ENCODE measurements at regions not wholly inside any gene's neighbourhood (a gene's known extent, or its start where the extent isn't known, plus 50 kb on each side); places are given as distances from the start of the nearest gene placed in this dataset.
A peak's percentile ranks its signal among the peaks of the same experiment; 100 is the strongest.
"Not testable (repeated sequence)": the region's sequence is repeated elsewhere in the genome, so short reads cannot be mapped to it uniquely, and the experiment has no call there.

DNA sequence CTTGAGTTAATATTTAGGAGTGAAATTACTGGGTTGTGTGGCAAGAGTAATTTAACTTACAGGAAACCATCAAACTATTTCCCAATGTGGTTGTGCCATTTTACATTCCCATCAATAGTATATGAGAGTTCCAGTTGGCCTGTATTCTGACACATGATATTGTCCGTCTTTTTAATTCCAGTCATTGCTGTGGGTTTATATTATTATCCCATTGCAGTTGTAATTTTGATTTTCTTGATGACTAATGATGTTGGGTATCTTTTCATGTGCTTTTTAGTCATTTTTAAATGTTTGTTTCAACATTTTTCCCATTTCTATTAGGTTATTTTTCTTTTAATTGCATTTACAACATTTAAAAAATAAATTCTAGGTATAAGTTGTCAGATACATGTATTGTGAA is 614.0 kb downstream of the UTRN start:
- Mint-ChIP-seq H3K27me3 (peaks cover 5 to 14% of the 10 kb centered on the region in 2 donors), H3K9me3 (peaks cover 6% of the 10 kb centered on the region), H3K27ac (no peak overlapping the region), H3K4me3 (no peak overlapping the region), H3K4me1 (ENCODE audit: low read depth in 2 of 2) (peaks cover 6 to 10% of the 10 kb centered on the region in 2 donors), H3K36me3 (peaks cover 20% of the 10 kb centered on the region)
- DNase-seq (ENCODE audit: low spot score) (no peak), ATAC-seq (no peak)

DNA sequence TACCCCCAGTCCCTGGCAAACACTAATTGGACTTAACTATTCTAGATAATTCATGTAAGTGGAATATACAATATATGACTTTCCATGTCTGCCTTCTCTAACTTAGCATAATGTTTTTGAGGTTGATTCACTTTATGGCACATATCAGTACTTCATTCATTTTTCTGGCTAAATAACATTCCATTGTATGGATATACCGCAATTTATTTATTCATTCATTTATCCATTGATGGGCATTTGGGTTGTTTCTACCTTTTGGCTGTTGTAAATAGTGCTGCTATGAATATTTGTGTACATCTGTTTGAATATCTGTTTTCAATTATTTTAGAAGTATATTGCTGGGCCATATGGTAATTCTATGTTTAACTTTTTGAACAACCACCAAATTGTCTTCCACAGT is 616.3 kb downstream of the UTRN start:
- ATAC-seq (no peak), DNase-seq (ENCODE audit: low spot score) (no peak)
- H3K27me3 Mint-ChIP-seq: peaks cover 5 to 14% of the 10 kb centered on the region in 2 donors
- no peak overlapping the region for H3K27ac Mint-ChIP-seq
- H3K4me3 Mint-ChIP-seq: no peak overlapping the region
- peaks cover 6 to 7% of the 10 kb centered on the region in 2 donors for H3K4me1 Mint-ChIP-seq (ENCODE audit: low read depth in 2 of 2)
- H3K36me3 Mint-ChIP-seq: peaks cover 20% of the 10 kb centered on the region
- peaks cover 6% of the 10 kb centered on the region for H3K9me3 Mint-ChIP-seq

DNA sequence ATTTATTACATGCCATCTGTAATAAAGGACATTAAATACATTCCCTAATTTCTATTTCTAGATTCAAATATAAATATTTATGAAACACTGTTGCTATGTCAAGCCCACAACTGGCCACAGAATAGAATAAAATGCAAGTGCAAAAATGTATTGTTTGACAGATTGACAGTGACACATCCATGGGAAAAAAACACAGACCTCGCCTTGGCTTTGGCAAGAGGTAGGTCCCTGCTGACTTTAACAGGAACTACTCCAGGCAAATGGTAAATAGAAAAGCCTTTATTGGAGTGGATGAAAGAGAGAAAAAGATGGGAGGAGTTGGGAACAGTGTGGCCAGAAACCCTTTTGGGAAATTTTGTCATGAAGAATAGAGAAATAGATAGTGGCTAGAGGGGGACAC is 622.9 kb downstream of the UTRN start:
- Mint-ChIP-seq H3K27me3 (peaks cover 7 to 19% of the 10 kb centered on the region in 2 donors), H3K9me3 (peaks cover 2% of the 10 kb centered on the region), H3K36me3 (peaks cover 8% of the 10 kb centered on the region), H3K4me3 (no peak overlapping the region), H3K4me1 (ENCODE audit: low read depth in 2 of 2) (peaks cover 6% of the 10 kb centered on the region in 2 donors), H3K27ac (no peak overlapping the region)
- ATAC-seq: no peak
- no peak for DNase-seq (ENCODE audit: low spot score)

GRCh38 chr6:144909753-144910285 is 624.7 kb downstream of the UTRN start:
- no peak for DNase-seq (ENCODE audit: low spot score)
- H3K4me1 Mint-ChIP-seq (ENCODE audit: low read depth in 2 of 2): peaks cover 6 to 16% of the 10 kb centered on the region in 2 donors
- no peak overlapping the region for H3K4me3 Mint-ChIP-seq
- no peaks in the 10 kb centered on the region for H3K9me3 Mint-ChIP-seq
- ATAC-seq: no peak
- H3K27me3 Mint-ChIP-seq: peaks cover 5 to 8% of the 10 kb centered on the region in 2 donors
- no peaks in the 10 kb centered on the region for H3K36me3 Mint-ChIP-seq
- no peak overlapping the region for H3K27ac Mint-ChIP-seq

DNA sequence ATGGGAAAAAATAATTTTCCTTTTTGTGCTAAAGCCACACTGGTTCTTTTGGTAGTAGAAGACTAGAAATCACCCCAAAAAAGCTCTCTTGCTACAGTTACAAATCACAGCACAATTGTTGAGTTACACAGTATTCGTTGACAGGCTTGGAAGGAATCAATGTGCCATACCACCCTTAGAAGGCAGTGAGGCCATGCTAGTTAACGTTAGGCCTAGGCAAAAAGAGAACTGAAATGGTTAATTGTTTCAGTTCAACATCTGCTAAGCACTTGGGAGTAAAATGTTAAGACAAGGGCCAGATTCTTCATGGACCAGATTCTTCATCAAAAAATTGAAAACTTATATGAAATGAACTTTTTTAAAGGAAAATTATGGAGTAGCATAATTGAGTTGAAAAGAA is 626.2 kb downstream of the UTRN start:
- H3K4me1 Mint-ChIP-seq (ENCODE audit: low read depth in 2 of 2): peaks cover 6 to 16% of the 10 kb centered on the region in 2 donors
- DNase-seq (ENCODE audit: low spot score): no peak
- H3K36me3 Mint-ChIP-seq: peaks cover 5% of the 10 kb centered on the region
- H3K4me3 Mint-ChIP-seq: no peak overlapping the region
- no peak for ATAC-seq
- peaks cover 5 to 8% of the 10 kb centered on the region in 2 donors for H3K27me3 Mint-ChIP-seq
- no peak overlapping the region for H3K27ac Mint-ChIP-seq
- no peaks in the 10 kb centered on the region for H3K9me3 Mint-ChIP-seq

DNA sequence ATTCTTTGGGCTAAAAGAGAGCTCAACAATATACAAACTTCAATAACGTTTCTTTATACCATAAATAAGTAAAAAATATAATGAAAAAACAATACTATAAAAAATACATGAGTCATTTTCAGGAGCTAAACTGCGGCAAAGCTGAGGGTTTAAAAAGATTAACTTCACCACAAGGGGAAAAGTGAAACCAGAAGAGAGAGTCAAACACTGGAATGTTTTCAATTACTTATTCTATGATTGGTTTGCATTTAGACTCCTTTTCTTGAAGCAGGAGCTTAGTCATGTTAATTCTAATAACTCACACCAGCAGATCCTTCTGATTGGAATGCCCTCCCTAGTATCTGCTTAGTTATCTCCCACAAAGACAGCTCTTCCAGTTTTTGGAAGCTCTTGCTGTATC is 627.3 kb downstream of the UTRN start:
- H3K36me3 Mint-ChIP-seq: peaks cover 5% of the 10 kb centered on the region
- DNase-seq (ENCODE audit: low spot score): no peak
- peaks cover 6 to 16% of the 10 kb centered on the region in 2 donors for H3K4me1 Mint-ChIP-seq (ENCODE audit: low read depth in 2 of 2)
- no peak overlapping the region for H3K4me3 Mint-ChIP-seq
- H3K27me3 Mint-ChIP-seq: peaks cover 5 to 7% of the 10 kb centered on the region in 2 donors
- ATAC-seq: no peak
- H3K9me3 Mint-ChIP-seq: no peaks in the 10 kb centered on the region
- H3K27ac Mint-ChIP-seq: peak overlapping the region; percentile 47 to 74

- H3K4me3 Mint-ChIP-seq: no peak overlapping the region
- H3K9me3 Mint-ChIP-seq: no peaks in the 10 kb centered on the region
- H3K27ac Mint-ChIP-seq: no peak overlapping the region
- peaks cover 5% of the 10 kb centered on the region for H3K36me3 Mint-ChIP-seq
- ATAC-seq (peak in 1 of 2 donors; percentile 41), DNase-seq (ENCODE audit: low spot score) (no peak)
- peaks cover 20 to 27% of the 10 kb centered on the region in 2 donors for H3K4me1 Mint-ChIP-seq (ENCODE audit: low read depth in 2 of 2)
- H3K27me3 Mint-ChIP-seq: no peaks in the 10 kb centered on the region
These were observed 632.9 kb downstream of the UTRN start for GRCh38 chr6:144918073-144918472.

DNA sequence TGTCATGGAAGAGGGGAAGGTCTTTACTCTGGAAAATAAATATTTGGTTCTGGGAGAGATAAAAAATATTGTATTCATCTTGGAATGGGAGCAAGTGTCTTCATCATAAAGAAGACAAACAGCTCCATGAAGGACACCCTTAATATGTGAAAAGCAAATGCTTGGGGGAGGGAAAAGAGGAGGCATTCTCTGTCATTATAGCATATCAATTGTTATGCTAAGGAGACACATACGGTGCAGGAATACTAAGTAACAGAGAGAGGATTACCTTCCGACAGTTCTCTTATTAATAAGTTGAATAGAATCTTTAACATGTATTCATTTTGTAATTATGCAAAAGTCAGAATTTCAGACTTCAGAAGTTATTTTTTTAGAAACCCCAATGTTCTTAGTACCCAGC is 634.4 kb downstream of the UTRN start:
- no peak for ATAC-seq
- H3K4me1 Mint-ChIP-seq (ENCODE audit: low read depth in 2 of 2): peaks cover 20 to 26% of the 10 kb centered on the region in 2 donors
- no peak for DNase-seq (ENCODE audit: low spot score)
- no peak overlapping the region for H3K27ac Mint-ChIP-seq
- peak overlapping the region; percentile 11 for H3K4me3 Mint-ChIP-seq
- peaks cover 5% of the 10 kb centered on the region for H3K36me3 Mint-ChIP-seq
- H3K9me3 Mint-ChIP-seq: no peaks in the 10 kb centered on the region
- no peaks in the 10 kb centered on the region for H3K27me3 Mint-ChIP-seq

DNA sequence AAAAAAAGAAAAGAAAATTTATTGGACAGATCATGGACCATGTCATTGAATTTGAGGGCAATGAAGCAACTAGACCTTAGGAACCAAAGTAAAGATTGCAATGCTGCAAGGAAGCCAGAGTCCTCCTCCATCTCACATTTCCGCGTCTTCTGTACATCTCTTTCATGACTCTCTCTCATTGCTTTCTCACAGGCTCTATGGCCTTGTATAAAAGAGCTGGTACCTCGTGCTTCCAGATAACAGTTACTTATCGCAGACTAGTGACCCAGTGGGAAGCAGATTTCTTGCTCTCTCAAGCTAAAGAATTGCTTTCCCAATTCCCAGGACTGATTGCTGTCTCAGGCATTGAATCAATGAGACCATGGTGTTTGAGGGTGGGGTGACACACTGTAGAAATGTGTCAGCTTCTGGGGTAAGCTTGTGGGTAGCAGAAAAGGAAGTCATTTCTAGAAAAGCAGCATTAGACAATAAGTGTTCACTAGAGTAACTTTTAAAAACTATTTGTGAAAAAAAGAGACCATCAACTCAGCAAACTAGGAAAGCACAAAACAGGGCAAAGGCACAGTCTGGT is 635.3 kb downstream of the UTRN start:
- peaks cover 20 to 26% of the 10 kb centered on the region in 2 donors for H3K4me1 Mint-ChIP-seq (ENCODE audit: low read depth in 2 of 2)
- no peaks in the 10 kb centered on the region for H3K27me3 Mint-ChIP-seq
- no peaks in the 10 kb centered on the region for H3K9me3 Mint-ChIP-seq
- peak overlapping the region; percentile 55 to 64 for H3K27ac Mint-ChIP-seq
- ATAC-seq: peak; percentile 88 to 93
- peaks cover 5% of the 10 kb centered on the region for H3K36me3 Mint-ChIP-seq
- no peak for DNase-seq (ENCODE audit: low spot score)
- H3K4me3 Mint-ChIP-seq: peak overlapping the region; percentile 64

DNA sequence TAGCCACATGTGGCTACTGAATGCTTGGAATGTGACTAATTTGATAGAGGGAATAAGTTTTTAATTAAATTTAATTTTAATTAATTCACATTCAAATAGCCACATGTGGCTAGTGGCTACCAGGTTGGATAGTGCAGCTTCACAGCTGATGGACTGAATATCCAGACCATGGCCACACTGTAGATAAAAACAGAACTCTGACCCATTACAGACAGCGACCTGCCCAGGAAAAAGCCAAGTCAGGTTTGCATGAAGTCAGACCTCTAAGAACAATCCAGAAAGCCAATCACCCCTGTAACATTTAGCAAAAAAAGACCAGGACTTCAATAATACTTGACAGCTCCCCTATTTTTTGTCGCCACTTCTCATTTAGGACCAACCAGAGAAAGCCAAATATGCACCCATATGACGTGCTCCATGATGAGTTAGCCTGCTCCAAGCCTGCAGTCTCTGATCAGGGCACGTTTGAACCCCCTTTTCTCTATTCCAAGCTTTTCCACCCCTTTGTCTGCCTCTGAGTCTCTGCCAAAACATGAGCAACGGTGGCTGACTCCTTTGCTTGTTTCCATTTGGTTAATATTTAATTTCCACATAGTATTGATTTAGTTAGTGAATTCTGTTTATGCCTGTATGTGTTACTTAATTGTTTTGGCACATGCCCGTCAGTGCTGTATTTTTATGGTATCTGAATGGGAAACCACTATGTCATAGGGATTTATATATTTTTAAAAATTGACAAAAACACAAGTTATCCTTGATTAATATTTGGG is 636.3 kb downstream of the UTRN start:
- Mint-ChIP-seq H3K36me3 (no peaks in the 10 kb centered on the region), H3K4me3 (peak overlapping the region; percentile 20), H3K27ac (peak overlapping the region; percentile 55 to 64), H3K9me3 (no peaks in the 10 kb centered on the region), H3K4me1 (ENCODE audit: low read depth in 2 of 2) (peaks cover 20 to 26% of the 10 kb centered on the region in 2 donors), H3K27me3 (no peaks in the 10 kb centered on the region)
- no peak for ATAC-seq
- DNase-seq (ENCODE audit: low spot score): no peak

DNA sequence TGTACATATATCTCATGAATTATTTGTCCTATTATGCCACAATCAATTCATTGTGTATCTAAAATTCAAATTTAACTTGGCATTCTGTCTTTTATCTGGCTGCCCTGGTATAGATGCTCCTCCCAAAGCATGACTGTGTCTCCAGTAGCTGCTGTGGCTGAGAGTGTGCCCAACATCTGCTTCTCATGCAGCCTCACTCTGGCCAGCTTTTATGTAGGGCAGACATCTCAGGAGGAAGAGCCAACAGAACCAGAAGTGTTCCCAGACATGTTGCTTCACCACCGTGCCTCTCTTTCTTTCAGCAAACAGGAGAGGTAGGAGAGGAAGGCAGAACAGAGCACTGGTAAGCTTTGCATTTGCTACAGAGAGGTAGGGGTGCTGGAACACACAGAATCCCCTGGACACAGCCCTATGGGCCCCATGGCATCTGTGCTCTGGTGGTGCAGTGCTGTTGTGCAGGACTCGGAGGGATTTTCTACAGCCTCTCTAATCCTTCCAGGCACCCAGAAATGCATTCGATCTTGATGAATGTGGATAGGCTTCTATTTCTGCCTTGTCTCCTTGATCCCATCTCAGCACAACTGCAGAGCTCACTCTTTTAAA is 637.1 kb downstream of the UTRN start:
- no peaks in the 10 kb centered on the region for H3K36me3 Mint-ChIP-seq
- H3K9me3 Mint-ChIP-seq: no peaks in the 10 kb centered on the region
- DNase-seq (ENCODE audit: low spot score) (no peak), ATAC-seq (no peak)
- H3K27me3 Mint-ChIP-seq: no peaks in the 10 kb centered on the region
- peak overlapping the region in 1 of 2 donors; percentile 55 for H3K27ac Mint-ChIP-seq
- H3K4me3 Mint-ChIP-seq: no peak overlapping the region
- peaks cover 20 to 26% of the 10 kb centered on the region in 2 donors for H3K4me1 Mint-ChIP-seq (ENCODE audit: low read depth in 2 of 2)

DNA sequence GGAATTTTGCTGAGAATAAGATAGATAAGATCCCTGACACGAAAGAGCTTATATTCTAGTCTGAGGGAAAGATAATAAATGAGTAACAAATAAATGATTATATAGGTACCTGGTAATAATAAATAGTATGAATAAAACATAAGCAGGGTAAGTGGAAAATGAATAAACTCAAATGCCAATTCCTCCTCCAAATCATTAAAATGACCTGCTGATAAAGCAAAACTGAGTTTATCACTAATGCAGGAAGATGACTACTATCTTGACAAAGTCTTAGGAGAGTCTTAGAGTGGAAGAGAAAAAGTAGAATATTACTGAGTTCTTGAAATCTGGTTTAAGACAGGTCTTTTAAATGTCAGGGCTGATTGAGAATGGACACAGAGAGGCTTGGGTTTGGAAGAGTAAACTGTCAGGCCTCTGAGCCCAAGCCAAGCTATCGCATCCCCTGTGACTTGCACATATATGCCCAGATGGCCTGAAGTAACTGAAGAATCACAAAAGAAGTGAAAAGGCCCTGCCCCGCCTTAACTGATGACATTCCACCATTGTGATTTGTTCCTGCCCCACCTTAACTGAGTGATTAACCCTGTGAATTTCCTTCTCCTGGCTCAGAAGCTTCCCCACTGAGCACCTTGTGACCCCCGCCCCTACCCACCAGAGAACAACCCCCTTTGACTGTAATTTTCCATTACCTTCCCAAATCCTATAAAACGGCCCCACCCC is 637.8 kb downstream of the UTRN start:
- H3K4me3 Mint-ChIP-seq; DNase-seq (ENCODE audit: low spot score): not testable (repeated sequence)

DNA sequence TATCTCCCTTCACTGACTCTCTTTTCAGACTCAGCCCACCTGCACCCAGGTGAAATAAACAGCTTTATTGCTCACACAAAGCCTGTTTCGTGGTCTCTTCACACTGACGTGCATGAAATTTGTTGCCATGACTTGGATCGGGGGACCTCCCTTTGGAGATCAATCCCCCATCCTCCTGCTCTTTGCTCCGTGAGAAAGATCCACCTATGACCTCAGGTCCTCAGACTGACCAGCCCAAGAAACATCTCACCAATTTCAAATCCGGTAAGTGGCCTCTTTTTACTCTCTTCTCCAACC is 638.3 kb downstream of the UTRN start:
- not testable (repeated sequence) for H3K9me3 Mint-ChIP-seq; DNase-seq (ENCODE audit: low spot score); H3K27me3 Mint-ChIP-seq; H3K4me3 Mint-ChIP-seq; ATAC-seq; H3K36me3 Mint-ChIP-seq
- Mint-ChIP-seq H3K4me1 (ENCODE audit: low read depth in 2 of 2) (peaks cover 20 to 26% of the 10 kb centered on the region in 2 donors), H3K27ac (peak overlapping the region in 1 of 2 donors; percentile 23)

More for the DNA sequence above, 637.8 kb downstream of the UTRN start:
- not testable (repeated sequence) for H3K9me3 Mint-ChIP-seq, ATAC-seq, H3K36me3 Mint-ChIP-seq, H3K27ac Mint-ChIP-seq, H3K27me3 Mint-ChIP-seq
- peaks cover 20 to 26% of the 10 kb centered on the region in 2 donors for H3K4me1 Mint-ChIP-seq (ENCODE audit: low read depth in 2 of 2)

All from natural killer cell treated with Interleukin-12 subunit alpha and Interleukin-12 subunit beta and Interleukin-15 and Interleukin-18, amount 100 ng/mL, for 72 hours (primary cell).